ENCODE measurements at regions not wholly inside any gene's neighbourhood (a gene's known extent, or its start where the extent isn't known, plus 50 kb on each side); places are given as distances from the start of the nearest gene placed in this dataset.

DNA sequence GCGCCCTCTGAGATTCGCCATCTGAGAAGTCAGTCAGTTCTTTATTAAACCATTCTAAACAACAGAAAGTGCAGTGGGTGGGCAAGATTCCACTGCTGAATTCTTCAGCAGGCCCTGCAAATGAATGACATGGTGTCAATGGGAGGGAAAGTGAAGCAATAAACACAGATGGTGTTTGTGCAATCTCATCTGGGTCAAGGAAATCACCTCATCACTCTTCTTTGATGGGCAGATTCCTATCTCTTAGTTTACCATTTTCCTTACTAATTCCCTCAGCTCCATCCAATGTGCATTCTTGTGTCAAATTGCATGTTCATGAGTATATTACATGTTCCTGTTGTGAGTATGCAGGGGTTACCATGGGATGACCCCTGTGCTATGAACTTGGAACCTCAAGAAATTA is 100.7 kb upstream of the CYP1B1 start:
- no peaks in the 10 kb centered on the region for H3K36me3 ChIP-seq (ENCODE audit: control insufficient read depth in 2 of 3, insufficient read depth in 3 of 3, low read length in 3 of 3)
- no peaks in the 10 kb centered on the region for H3K27me3 ChIP-seq (ENCODE audit: control insufficient read depth in 2 of 2, insufficient read depth in 2 of 2, low read length in 2 of 2)
- Mint-ChIP-seq H3K9me3 (no peaks in the 10 kb centered on the region), H3K36me3 (peaks cover 0 to 3% (median 0%) of the 10 kb centered on the region in 5 donors), H3K4me1 (peaks cover 0 to 5% (median 0%) of the 10 kb centered on the region in 7 donors), H3K4me3 (no peak overlapping the region), H3K27ac (no peak overlapping the region), H3K27me3 (peaks cover 9 to 36% (median 22%) of the 10 kb centered on the region in 5 donors)
- H3K9me3 ChIP-seq (ENCODE audit: control insufficient read depth in 2 of 3, low read length in 3 of 3): no peaks in the 10 kb centered on the region
- no peak overlapping the region for H3K4me3 ChIP-seq (ENCODE audit: low read length)
- POLR2A ChIA-PET: no interaction called here
- CTCF ChIA-PET: no interaction called here
- intact Hi-C loops (cut with micrococcal nuclease): no loop called here
- no peak for ATAC-seq
- H3K4me1 ChIP-seq (ENCODE audit: control insufficient read depth in 2 of 2, insufficient read depth in 2 of 2, low read length in 2 of 2): no peaks in the 10 kb centered on the region
- DNase-seq: no peak
- no peak overlapping the region for H3K27ac ChIP-seq (ENCODE audit: low read depth, low read length)

DNA sequence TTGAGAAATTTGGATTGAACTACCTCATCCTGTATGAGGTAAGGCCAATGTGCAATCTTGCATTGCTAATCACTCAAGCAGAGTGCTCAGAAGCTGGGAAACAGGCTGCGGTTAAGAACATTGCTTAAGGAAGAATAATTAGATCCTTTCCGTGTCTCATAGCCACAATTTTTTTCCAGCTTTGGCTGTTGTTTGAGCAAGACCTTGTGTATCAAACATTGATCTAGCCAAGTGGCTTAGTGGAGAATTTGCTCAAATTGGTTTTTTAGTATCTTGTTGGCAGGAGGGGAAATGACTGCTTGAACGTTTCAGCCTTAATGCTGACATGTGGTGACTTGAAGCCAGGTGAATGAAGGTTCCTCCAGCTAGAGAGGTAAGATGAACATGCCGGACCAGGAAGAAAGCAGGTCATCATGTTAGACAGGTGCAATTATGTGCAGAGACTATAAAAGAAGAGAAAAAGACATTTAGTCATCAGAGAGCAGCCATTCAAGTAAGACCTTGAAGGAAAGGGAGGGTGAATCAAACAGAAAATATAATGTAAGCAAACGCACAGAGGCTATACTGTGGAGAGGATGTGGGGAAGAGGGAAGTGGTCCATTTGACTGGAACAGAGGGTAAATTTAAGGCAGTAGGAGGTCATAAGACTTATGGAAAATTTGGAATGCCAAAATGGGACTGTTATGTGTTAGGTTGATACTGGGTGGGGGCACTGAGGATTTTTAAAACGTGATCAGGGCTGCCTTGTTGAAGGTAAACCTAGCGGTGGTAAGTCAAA is 98.9 kb upstream of the CYP1B1 start:
- POLR2A ChIA-PET: no interaction called here
- Mint-ChIP-seq H3K9me3 (no peaks in the 10 kb centered on the region), H3K36me3 (peaks cover 0 to 3% (median 0%) of the 10 kb centered on the region in 5 donors), H3K27ac (no peak overlapping the region), H3K4me1 (peaks cover 0 to 5% (median 0%) of the 10 kb centered on the region in 7 donors), H3K27me3 (peaks cover 11 to 42% (median 34%) of the 10 kb centered on the region in 5 donors), H3K4me3 (no peak overlapping the region)
- CTCF ChIA-PET: no interaction called here
- DNase-seq (no peak), ATAC-seq (peak; percentile 53)
- intact Hi-C loops (cut with micrococcal nuclease): no loop called here
- Histone ChIP-seq H3K9me3 (ENCODE audit: control insufficient read depth in 2 of 3, low read length in 3 of 3) (no peaks in the 10 kb centered on the region), H3K27ac (ENCODE audit: low read depth, low read length) (no peak overlapping the region), H3K4me1 (ENCODE audit: control insufficient read depth in 2 of 2, insufficient read depth in 2 of 2, low read length in 2 of 2) (no peaks in the 10 kb centered on the region), H3K4me3 (ENCODE audit: low read length) (no peak overlapping the region), H3K27me3 (ENCODE audit: control insufficient read depth in 2 of 2, insufficient read depth in 2 of 2, low read length in 2 of 2) (no peaks in the 10 kb centered on the region), H3K36me3 (ENCODE audit: control insufficient read depth in 2 of 3, insufficient read depth in 3 of 3, low read length in 3 of 3) (no peaks in the 10 kb centered on the region)

DNA sequence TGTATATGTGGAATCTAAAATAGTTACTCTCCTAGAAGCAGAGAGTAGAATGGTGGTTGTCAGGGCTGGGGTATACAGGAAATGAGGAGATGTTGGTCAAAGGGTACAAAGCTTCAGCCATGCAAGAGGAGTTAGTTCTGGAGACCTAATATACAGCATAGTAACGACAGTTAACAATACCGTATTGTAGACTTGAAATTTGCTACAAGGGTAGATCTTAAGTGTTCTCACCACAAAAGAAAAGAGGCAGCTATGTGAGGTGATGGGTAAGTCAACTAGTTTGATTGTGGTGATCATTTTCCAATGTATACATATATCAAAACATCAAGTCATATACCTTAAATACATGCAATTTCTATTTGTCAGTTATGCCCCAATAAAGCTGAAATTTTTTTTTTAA is 98.2 kb upstream of the CYP1B1 start:
- Histone ChIP-seq H3K4me3 (ENCODE audit: low read length) (no peak overlapping the region), H3K27me3 (ENCODE audit: control insufficient read depth in 2 of 2, insufficient read depth in 2 of 2, low read length in 2 of 2) (no peaks in the 10 kb centered on the region), H3K9me3 (ENCODE audit: control insufficient read depth in 2 of 3, low read length in 3 of 3) (no peaks in the 10 kb centered on the region), H3K27ac (ENCODE audit: low read depth, low read length) (no peak overlapping the region), H3K4me1 (ENCODE audit: control insufficient read depth in 2 of 2, insufficient read depth in 2 of 2, low read length in 2 of 2) (no peaks in the 10 kb centered on the region), H3K36me3 (ENCODE audit: control insufficient read depth in 2 of 3, insufficient read depth in 3 of 3, low read length in 3 of 3) (no peaks in the 10 kb centered on the region)
- Mint-ChIP-seq H3K27ac (no peak overlapping the region), H3K36me3 (peaks cover 0 to 3% (median 0%) of the 10 kb centered on the region in 5 donors), H3K4me3 (no peak overlapping the region), H3K4me1 (peaks cover 0 to 4% (median 0%) of the 10 kb centered on the region in 7 donors), H3K9me3 (no peaks in the 10 kb centered on the region), H3K27me3 (peaks cover 14 to 41% (median 37%) of the 10 kb centered on the region in 5 donors)
- CTCF ChIA-PET: no interaction called here
- intact Hi-C loops (cut with micrococcal nuclease): no loop called here
- no peak for DNase-seq
- POLR2A ChIA-PET: no interaction called here
- ATAC-seq: no peak

DNA sequence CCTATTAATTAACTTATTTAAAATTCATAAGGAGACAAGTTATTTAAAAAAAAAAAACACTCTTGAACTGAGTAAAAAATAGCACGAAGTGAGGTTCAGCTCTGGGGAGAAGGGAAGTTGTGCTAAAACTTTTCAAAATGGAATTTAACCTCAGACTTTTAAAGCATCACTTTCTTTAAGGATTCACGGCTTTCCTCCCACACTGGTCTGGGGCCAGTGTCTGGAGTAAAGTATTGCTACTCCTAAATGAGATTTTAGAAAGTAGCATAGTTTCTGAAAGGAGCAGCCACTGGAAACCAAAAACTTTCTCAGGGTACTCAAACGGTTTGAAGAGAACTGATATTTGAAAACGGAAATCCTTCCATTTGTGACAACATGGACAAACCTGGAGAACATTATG is 97.7 kb upstream of the CYP1B1 start:
- Mint-ChIP-seq H3K27me3 (peaks cover 14 to 42% (median 39%) of the 10 kb centered on the region in 5 donors), H3K4me3 (no peak overlapping the region), H3K4me1 (peaks cover 0 to 5% (median 0%) of the 10 kb centered on the region in 7 donors), H3K27ac (no peak overlapping the region), H3K9me3 (no peaks in the 10 kb centered on the region), H3K36me3 (peaks cover 0 to 3% (median 0%) of the 10 kb centered on the region in 5 donors)
- POLR2A ChIA-PET: no interaction called here
- intact Hi-C loops (cut with micrococcal nuclease): no loop called here
- DNase-seq (no peak), ATAC-seq (no peak)
- no peaks in the 10 kb centered on the region for H3K9me3 ChIP-seq (ENCODE audit: control insufficient read depth in 2 of 3, low read length in 3 of 3)
- no peak overlapping the region for H3K4me3 ChIP-seq (ENCODE audit: low read length)
- no peaks in the 10 kb centered on the region for H3K36me3 ChIP-seq (ENCODE audit: control insufficient read depth in 2 of 3, insufficient read depth in 3 of 3, low read length in 3 of 3)
- no peak overlapping the region for H3K27ac ChIP-seq (ENCODE audit: low read depth, low read length)
- no peaks in the 10 kb centered on the region for H3K4me1 ChIP-seq (ENCODE audit: control insufficient read depth in 2 of 2, insufficient read depth in 2 of 2, low read length in 2 of 2)
- no peaks in the 10 kb centered on the region for H3K27me3 ChIP-seq (ENCODE audit: control insufficient read depth in 2 of 2, insufficient read depth in 2 of 2, low read length in 2 of 2)
- CTCF ChIA-PET: no interaction called here

DNA sequence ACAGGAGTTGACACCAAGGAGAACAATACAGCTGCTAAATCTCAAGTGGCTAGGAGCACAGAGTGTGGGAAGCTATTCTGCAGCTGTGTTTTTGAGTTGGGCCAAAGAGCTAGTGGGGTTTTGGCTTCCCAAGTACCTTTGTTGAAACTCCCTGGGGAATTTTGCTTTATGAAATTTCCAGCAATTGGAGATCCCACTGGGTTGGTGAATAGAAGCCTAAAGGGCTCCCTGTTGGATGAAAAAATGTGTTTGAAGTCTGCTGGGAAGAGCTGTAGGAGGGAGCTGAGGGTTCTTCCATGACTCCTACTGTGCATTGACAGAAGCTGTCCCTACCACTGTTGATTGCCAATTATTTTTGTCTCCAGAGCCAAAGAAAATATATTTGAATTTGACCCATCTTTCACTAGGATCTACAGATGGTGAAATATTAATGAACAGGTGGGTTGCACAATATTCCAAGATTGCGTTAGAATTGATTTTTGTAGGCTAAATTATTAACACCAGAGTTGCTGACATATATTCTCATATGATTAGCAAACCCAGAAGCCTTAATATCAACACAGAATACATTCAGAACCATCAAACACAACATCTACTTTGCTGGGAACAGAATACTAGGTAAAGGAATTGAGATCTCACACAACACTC is 95.4 kb upstream of the CYP1B1 start:
- Histone ChIP-seq H3K4me3 (ENCODE audit: low read length) (no peak overlapping the region), H3K27me3 (ENCODE audit: control insufficient read depth in 2 of 2, insufficient read depth in 2 of 2, low read length in 2 of 2) (no peaks in the 10 kb centered on the region), H3K36me3 (ENCODE audit: control insufficient read depth in 2 of 3, insufficient read depth in 3 of 3, low read length in 3 of 3) (no peaks in the 10 kb centered on the region), H3K27ac (ENCODE audit: low read depth, low read length) (no peak overlapping the region), H3K4me1 (ENCODE audit: control insufficient read depth in 2 of 2, insufficient read depth in 2 of 2, low read length in 2 of 2) (no peaks in the 10 kb centered on the region), H3K9me3 (ENCODE audit: control insufficient read depth in 2 of 3, low read length in 3 of 3) (no peaks in the 10 kb centered on the region)
- H3K36me3 Mint-ChIP-seq: peaks cover 0 to 3% (median 0%) of the 10 kb centered on the region in 5 donors
- intact Hi-C loops (cut with micrococcal nuclease): no loop called here
- no peak overlapping the region for H3K4me3 Mint-ChIP-seq
- H3K27me3 Mint-ChIP-seq: peaks cover 14 to 47% (median 34%) of the 10 kb centered on the region in 5 donors
- ATAC-seq (no peak), DNase-seq (no peak)
- no peak overlapping the region for H3K27ac Mint-ChIP-seq
- no peaks in the 10 kb centered on the region for H3K9me3 Mint-ChIP-seq
- CTCF ChIA-PET: no interaction called here
- POLR2A ChIA-PET: no interaction called here
- peaks cover 0 to 6% (median 0%) of the 10 kb centered on the region in 7 donors for H3K4me1 Mint-ChIP-seq

DNA sequence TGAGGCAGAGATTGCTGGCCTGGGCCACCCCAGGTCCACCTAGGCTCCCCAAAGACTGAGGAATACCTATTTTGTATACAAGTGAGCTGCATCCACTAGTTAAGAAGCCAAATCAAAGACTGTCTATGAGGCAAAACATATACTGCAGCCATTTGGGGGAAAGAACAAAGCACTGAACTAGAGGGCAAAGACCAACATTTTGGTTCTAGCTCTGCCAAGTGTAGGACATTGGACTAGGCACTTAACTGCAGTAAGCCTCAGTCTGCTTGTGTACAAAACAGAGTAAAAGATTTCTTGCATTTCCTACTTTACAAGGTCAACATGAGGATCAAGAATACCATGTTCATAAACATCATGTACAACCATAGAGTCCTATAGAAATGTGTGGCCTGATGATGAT is 94.8 kb upstream of the CYP1B1 start:
- H3K4me3 Mint-ChIP-seq: no peak overlapping the region
- no peaks in the 10 kb centered on the region for H3K4me1 ChIP-seq (ENCODE audit: control insufficient read depth in 2 of 2, insufficient read depth in 2 of 2, low read length in 2 of 2)
- H3K9me3 ChIP-seq (ENCODE audit: control insufficient read depth in 2 of 3, low read length in 3 of 3): no peaks in the 10 kb centered on the region
- H3K36me3 Mint-ChIP-seq: peaks cover 0 to 3% (median 0%) of the 10 kb centered on the region in 5 donors
- no peaks in the 10 kb centered on the region for H3K27me3 ChIP-seq (ENCODE audit: control insufficient read depth in 2 of 2, insufficient read depth in 2 of 2, low read length in 2 of 2)
- no peak overlapping the region for H3K27ac Mint-ChIP-seq
- no peak overlapping the region for H3K4me3 ChIP-seq (ENCODE audit: low read length)
- CTCF ChIA-PET: no interaction called here
- intact Hi-C loops (cut with micrococcal nuclease): no loop called here
- H3K27me3 Mint-ChIP-seq: peaks cover 14 to 47% (median 39%) of the 10 kb centered on the region in 5 donors
- no peak for DNase-seq
- H3K27ac ChIP-seq (ENCODE audit: low read depth, low read length): no peak overlapping the region
- no peaks in the 10 kb centered on the region for H3K36me3 ChIP-seq (ENCODE audit: control insufficient read depth in 2 of 3, insufficient read depth in 3 of 3, low read length in 3 of 3)
- H3K4me1 Mint-ChIP-seq: peaks cover 0 to 6% (median 0%) of the 10 kb centered on the region in 7 donors
- POLR2A ChIA-PET: no interaction called here
- no peak for ATAC-seq
- H3K9me3 Mint-ChIP-seq: no peaks in the 10 kb centered on the region

DNA sequence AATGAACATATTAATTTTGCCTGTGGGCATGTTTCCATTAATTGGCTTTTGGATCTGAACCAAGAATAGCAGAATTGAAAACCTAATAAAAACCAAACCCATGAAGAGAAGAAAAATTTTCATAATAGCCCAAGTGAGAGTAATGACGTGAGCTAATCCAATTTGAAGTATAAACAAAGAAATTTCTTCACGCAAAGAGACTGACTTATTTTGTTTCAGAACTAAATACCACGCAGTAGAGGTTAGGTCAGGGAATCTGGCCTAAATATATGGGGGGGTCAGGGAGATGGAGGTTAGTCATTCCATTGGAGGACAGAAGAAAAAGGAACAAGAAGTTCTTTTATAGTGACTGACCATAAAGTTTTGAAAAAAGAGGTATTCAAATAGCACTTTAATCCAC is 94.1 kb upstream of the CYP1B1 start:
- POLR2A ChIA-PET: no interaction called here
- H3K27me3 ChIP-seq (ENCODE audit: control insufficient read depth in 2 of 2, insufficient read depth in 2 of 2, low read length in 2 of 2): no peaks in the 10 kb centered on the region
- no peak overlapping the region for H3K27ac ChIP-seq (ENCODE audit: low read depth, low read length)
- no peak overlapping the region for H3K4me3 ChIP-seq (ENCODE audit: low read length)
- DNase-seq (no peak), ATAC-seq (no peak)
- no peaks in the 10 kb centered on the region for H3K36me3 ChIP-seq (ENCODE audit: control insufficient read depth in 2 of 3, insufficient read depth in 3 of 3, low read length in 3 of 3)
- Mint-ChIP-seq H3K9me3 (no peaks in the 10 kb centered on the region), H3K27me3 (peaks cover 15 to 52% (median 41%) of the 10 kb centered on the region in 5 donors), H3K27ac (no peak overlapping the region), H3K4me3 (no peak overlapping the region), H3K36me3 (peaks cover 0 to 3% (median 0%) of the 10 kb centered on the region in 5 donors), H3K4me1 (peaks cover 0 to 6% (median 0%) of the 10 kb centered on the region in 7 donors)
- intact Hi-C loops (cut with micrococcal nuclease): no loop called here
- H3K4me1 ChIP-seq (ENCODE audit: control insufficient read depth in 2 of 2, insufficient read depth in 2 of 2, low read length in 2 of 2): no peaks in the 10 kb centered on the region
- CTCF ChIA-PET: no interaction called here
- H3K9me3 ChIP-seq (ENCODE audit: control insufficient read depth in 2 of 3, low read length in 3 of 3): no peaks in the 10 kb centered on the region

All from naive thymus-derived CD4-positive, alpha-beta T cell (primary cell).